GM21825 (cell line): ENCODE measurements at regions not wholly inside any gene's neighbourhood (a gene's known extent, or its start where the extent isn't known, plus 50 kb on each side); places are given as distances from the start of the nearest gene placed in this dataset.
"Not testable (repeated sequence)": the region's sequence is repeated elsewhere in the genome, so short reads cannot be mapped to it uniquely, and the experiment has no call there.

Experiments used
- ATAC-seq: cut with Tn5 transposase; IDR thresholded peaks from one replicate; pipeline ENCODE4 v1.9.1; 2021; ENCODE audit warnings: mild to moderate bottlenecking, moderate library complexity; ENCODE audit not compliant: unreplicated experiment

GRCh38 chr7:146057958-146058357, 58.6 kb upstream of the CNTNAP2 start:
- no peak for ATAC-seq

- ATAC-seq: no peak
Observed at GRCh38 chr7:146054909-146055308, 61.7 kb upstream of the CNTNAP2 start.

GRCh38 chr7:146053492-146053891, 63.1 kb upstream of the CNTNAP2 start:
- ATAC-seq: no peak

- ATAC-seq: not testable (repeated sequence)
Observed at GRCh38 chr7:146043310-146043709, 73.3 kb upstream of the CNTNAP2 start.

- no peak for ATAC-seq
Observed at GRCh38 chr7:146028251-146028750, 88.3 kb upstream of the CNTNAP2 start.

- no peak for ATAC-seq
Observed at GRCh38 chr7:146027243-146027642, 89.4 kb upstream of the CNTNAP2 start.

- ATAC-seq: no peak
Observed at GRCh38 chr7:146022776-146023175, 93.8 kb upstream of the CNTNAP2 start.

GRCh38 chr7:146019041-146020004, 97.3 kb upstream of the CNTNAP2 start:
- ATAC-seq: not testable (repeated sequence)

GRCh38 chr7:146017366-146017765, 99.2 kb upstream of the CNTNAP2 start:
- ATAC-seq: not testable (repeated sequence)

GRCh38 chr7:146014154-146014553, 102.4 kb upstream of the CNTNAP2 start:
- not testable (repeated sequence) for ATAC-seq

- no peak for ATAC-seq
Observed at GRCh38 chr7:146008293-146008692, 108.3 kb upstream of the CNTNAP2 start.

GRCh38 chr7:146004805-146005204, 111.8 kb upstream of the CNTNAP2 start:
- ATAC-seq: no peak

- ATAC-seq: peak; percentile 96
Observed at GRCh38 chr7:146002431-146003078, 114.0 kb upstream of the CNTNAP2 start.

- no peak for ATAC-seq
Observed at GRCh38 chr7:146002008-146002407, 114.6 kb upstream of the CNTNAP2 start.

- ATAC-seq: no peak
Observed at GRCh38 chr7:146000882-146001281, 115.7 kb upstream of the CNTNAP2 start.

- ATAC-seq: no peak
Observed at GRCh38 chr7:145989469-145989868, 127.1 kb upstream of the CNTNAP2 start.

GRCh38 chr7:145986248-145986874, 130.2 kb upstream of the CNTNAP2 start:
- no peak for ATAC-seq

- no peak for ATAC-seq
Observed at GRCh38 chr7:145978769-145979168, 137.8 kb upstream of the CNTNAP2 start.

GRCh38 chr7:145959981-145960380, 156.6 kb upstream of the CNTNAP2 start:
- ATAC-seq: no peak

- ATAC-seq: no peak
Observed at GRCh38 chr7:145957160-145957890, 159.3 kb upstream of the CNTNAP2 start.

GRCh38 chr7:145951566-145951965, 165.0 kb upstream of the CNTNAP2 start:
- no peak for ATAC-seq
